ENCODE measurements at regions not wholly inside any gene's neighbourhood (a gene's known extent, or its start where the extent isn't known, plus 50 kb on each side); places are given as distances from the start of the nearest gene placed in this dataset.

- Histone ChIP-seq H3K4me1 (ENCODE audit: control insufficient read depth, insufficient read depth, low read length) (no peaks in the 10 kb centered on the region), H3K4me3 (ENCODE audit: low read depth in 2 of 2, low read length in 2 of 2) (no peak overlapping the region), H3K27ac (ENCODE audit: low read length) (no peak overlapping the region), H3K36me3 (ENCODE audit: control insufficient read depth, insufficient read depth, low read length) (no peaks in the 10 kb centered on the region), H3K9me3 (ENCODE audit: control insufficient read depth, insufficient read depth, low read depth, low read length) (no peaks in the 10 kb centered on the region), H3K27me3 (ENCODE audit: control insufficient read depth, insufficient read depth, low read length) (no peaks in the 10 kb centered on the region)
- POLR2A ChIA-PET: no interaction called here
- BruUV-seq (replicated peaks): no TSS peak
- DNase-seq (ENCODE audit: low read depth, low spot score) (no peak), ATAC-seq (no peak)
- intact Hi-C loops (cut with micrococcal nuclease; ENCODE audit: unreplicated experiment): no loop called here
- CTCF ChIA-PET: no interaction called here
- TF ChIP-seq CTCF (IDR thresholded peaks at IDR 0.05) (no peak), POLR2AphosphoS5 (IDR thresholded peaks at IDR 0.05; ENCODE audit: low read depth, low read length) (no peak), REST (IDR thresholded peaks at IDR 0.05; ENCODE audit: insufficient read depth in 1 of 2, low read depth in 2 of 2, low read length in 1 of 2) (no peak), SIN3A (IDR thresholded peaks at IDR 0.05; ENCODE audit: borderline replicate concordance, insufficient read depth, low read depth, low read length) (no peak), TCF7L2 (IDR thresholded peaks at IDR 0.05; ENCODE audit: low read depth, low read length) (no peak)
- in situ Hi-C loops (cut with HindIII; ENCODE audit: low pct_unique_long_range_greater_than_20kb, low sequenced_read_pairs): no loop called here
Measured at GRCh38 chr21:35316933-35317332, 267.8 kb upstream of the RUNX1 start.

GRCh38 chr21:35316456-35316855 is 267.4 kb upstream of the RUNX1 start:
- TF ChIP-seq TCF7L2 (IDR thresholded peaks at IDR 0.05; ENCODE audit: low read depth, low read length) (no peak), REST (IDR thresholded peaks at IDR 0.05; ENCODE audit: insufficient read depth in 1 of 2, low read depth in 2 of 2, low read length in 1 of 2) (no peak), SIN3A (IDR thresholded peaks at IDR 0.05; ENCODE audit: borderline replicate concordance, insufficient read depth, low read depth, low read length) (no peak), CTCF (IDR thresholded peaks at IDR 0.05) (no peak), POLR2AphosphoS5 (IDR thresholded peaks at IDR 0.05; ENCODE audit: low read depth, low read length) (no peak)
- Histone ChIP-seq H3K4me1 (ENCODE audit: control insufficient read depth, insufficient read depth, low read length) (no peaks in the 10 kb centered on the region), H3K4me3 (ENCODE audit: low read depth in 2 of 2, low read length in 2 of 2) (no peak overlapping the region), H3K27ac (ENCODE audit: low read length) (no peak overlapping the region), H3K36me3 (ENCODE audit: control insufficient read depth, insufficient read depth, low read length) (no peaks in the 10 kb centered on the region), H3K27me3 (ENCODE audit: control insufficient read depth, insufficient read depth, low read length) (no peaks in the 10 kb centered on the region), H3K9me3 (ENCODE audit: control insufficient read depth, insufficient read depth, low read depth, low read length) (no peaks in the 10 kb centered on the region)
- in situ Hi-C loops (cut with HindIII; ENCODE audit: low pct_unique_long_range_greater_than_20kb, low sequenced_read_pairs) (no loop called here), intact Hi-C loops (cut with micrococcal nuclease; ENCODE audit: unreplicated experiment) (no loop called here)
- ChIA-PET CTCF (no interaction called here), POLR2A (no interaction called here)
- no peak for ATAC-seq
- no peak for DNase-seq (ENCODE audit: low read depth, low spot score)
- BruUV-seq (replicated peaks): no TSS peak
